SK-N-SH (cell line): ENCODE measurements at regions not wholly inside any gene's neighbourhood (a gene's known extent, or its start where the extent isn't known, plus 50 kb on each side); places are given as distances from the start of the nearest gene placed in this dataset.

Experiments used
- CTCF ChIA-PET: fragments of 300-600, 350-600 bp; formaldehyde crosslinking; extraction: SDS; loops from one replicate; lab custom pipeline; 2021; lab: Yijun Ruan, JAX
- POLR2A ChIA-PET: fragments of 350-600 bp; sonication (Branson Sonifier 250); formaldehyde crosslinking; extraction: SDS; loops from one replicate; lab custom pipeline; 2020; ENCODE audit warnings: antibody characterized with exemption, inconsistent platforms; lab: Yijun Ruan, JAX
- DNase-seq: peaks from one replicate; pipeline ENCODE4 v3.0.0; 2012
- H2AFZ ChIP-seq: fragments of 200-600 bp; sonication (generic); 2 replicates; pipeline ENCODE4 v1.8.1; 2016; ENCODE audit warnings: antibody characterized with exemption, mild to moderate bottlenecking, low read depth
- H3F3A ChIP-seq: fragments of 200-600 bp; sonication (generic); replicated peaks from 2 replicates; pipeline ENCODE3; 2016; ENCODE audit warnings: antibody characterized with exemption, mild to moderate bottlenecking; ENCODE audit not compliant: insufficient read depth
- H3K27ac ChIP-seq, 2 experiments: fragments of 200-500 bp in 1 of 2; fragments of 200-600 bp in 1 of 2; sonication (Bioruptor generic) in 1 of 2; sonication (generic), shearing (Covaris generic) in 1 of 2; 2 replicates each; pipeline versions ENCODE4 v1.5.1 to v1.6.1; 2014 to 2016; ENCODE audit warnings: low read depth in 2 of 2, inconsistent platforms in 1 of 2, low read length in 1 of 2, mild to moderate bottlenecking in 1 of 2, mixed read lengths in 1 of 2
- H3K27me3 ChIP-seq: fragments of 200-600 bp; sonication (generic), shearing (Covaris generic); 2 replicates; pipeline ENCODE4 v1.6.1; 2016; ENCODE audit warnings: mixed run types; ENCODE audit not compliant: insufficient read depth
- H3K36me3 ChIP-seq, 2 experiments: fragments of 200-500 bp in 1 of 2; fragments of 200-600 bp in 1 of 2; sonication (Bioruptor generic) in 1 of 2; sonication (generic) in 1 of 2; replicated peaks in 1 of 2; 2 replicates each; pipeline versions ENCODE3 to v1.5.1; 2014 to 2016; ENCODE audit warnings: low read length in 1 of 2, mild to moderate bottlenecking in 1 of 2; ENCODE audit not compliant: insufficient read depth in 2 of 2, control insufficient read depth in 1 of 2
- H3K4me1 ChIP-seq, 2 experiments: fragments of 200-500 bp in 1 of 2; fragments of 200-600 bp in 1 of 2; sonication (Bioruptor generic) in 1 of 2; sonication (generic), shearing (Covaris generic) in 1 of 2; 2 replicates each; pipeline versions ENCODE4 v1.5.1 to v1.6.1; 2014 to 2016; ENCODE audit warnings: low read depth in 1 of 2, low read length in 1 of 2, mixed run types in 1 of 2; ENCODE audit not compliant: insufficient read depth in 2 of 2, control insufficient read depth in 1 of 2
- H3K4me2 ChIP-seq: fragments of 200-600 bp; sonication (generic), shearing (Covaris generic); 2 replicates; pipeline ENCODE4 v1.6.1; 2017; ENCODE audit warnings: mixed run types
- H3K4me3 ChIP-seq, 2 experiments: fragments of 200-500 bp in 1 of 2; fragments of 200-600 bp in 1 of 2; sonication (Bioruptor generic) in 1 of 2; sonication (generic), shearing (Covaris generic) in 1 of 2; 2 replicates each; pipeline versions ENCODE4 v1.5.1 to v1.8.1; 2014 to 2016; ENCODE audit warnings: low read depth in 2 of 2, inconsistent platforms in 1 of 2, low read length in 1 of 2, mild to moderate bottlenecking in 1 of 2, mixed read lengths in 1 of 2, moderate library complexity in 1 of 2
- H3K79me2 ChIP-seq: fragments of 200-600 bp; sonication (generic); 2 replicates; pipeline ENCODE4 v1.8.1; 2017; ENCODE audit warnings: mild to moderate bottlenecking; ENCODE audit not compliant: insufficient read depth
- H3K9ac ChIP-seq: fragments of 200-600 bp; sonication (generic); 2 replicates; pipeline ENCODE4 v1.6.1; 2017; ENCODE audit warnings: mixed run types
- H3K9me2 ChIP-seq: fragments of 200-600 bp; sonication (generic); 2 replicates; pipeline ENCODE4 v1.6.1; 2017; ENCODE audit warnings: mixed run types
- H3K9me3 ChIP-seq: fragments of 200-600 bp; sonication (generic); 2 replicates; pipeline ENCODE4 v1.6.1; 2017; ENCODE audit warnings: mixed run types, mild to moderate bottlenecking, moderate library complexity
- H4K20me1 ChIP-seq: fragments of 200-600 bp; sonication (generic); 2 replicates; pipeline ENCODE4 v1.6.1; 2017; ENCODE audit warnings: mild to moderate bottlenecking, mixed run types; ENCODE audit not compliant: insufficient read depth
- CHD2 ChIP-seq: fragments of 150-350 bp; IDR thresholded peaks from 2 replicates; pipeline ENCODE4 v1.6.1; 2018; ENCODE audit warnings: low read length; ENCODE audit not compliant: partially characterized antibody
- ELF1 ChIP-seq: IDR thresholded peaks from 2 replicates; pipeline ENCODE4 v1.4.0; 2012
- EZH2phosphoT487 ChIP-seq: fragments of 200-600 bp; sonication (generic); IDR thresholded peaks from 2 replicates; pipeline ENCODE4 v1.6.1; 2017; ENCODE audit warnings: low read depth, mixed run types, mild to moderate bottlenecking, antibody characterized with exemption, moderate library complexity, borderline replicate concordance
- FOSL2 ChIP-seq: IDR thresholded peaks from 2 replicates; pipeline ENCODE4 v1.4.0; 2012; ENCODE audit warnings: low read depth, mild to moderate bottlenecking, moderate library complexity, borderline replicate concordance
- FOXJ3 ChIP-seq: sonication (generic); formaldehyde crosslinking; IDR thresholded peaks from 2 replicates; pipeline ENCODE4 v1.5.1; 2020; ENCODE audit warnings: mild to moderate bottlenecking, missing genetic modification reagents
- FOXM1 ChIP-seq: IDR thresholded peaks from 2 replicates; pipeline ENCODE4 v1.4.0; 2012; ENCODE audit warnings: low read depth, mild to moderate bottlenecking
- JUND ChIP-seq: IDR thresholded peaks from 2 replicates; pipeline ENCODE4 v1.4.0; 2012
- POLR2AphosphoS5 ChIP-seq: IDR thresholded peaks from 2 replicates; pipeline ENCODE4 v1.6.1; 2012; ENCODE audit warnings: low read depth, low read length
- RAD21 ChIP-seq: IDR thresholded peaks from 2 replicates; pipeline ENCODE4 v1.6.1; 2012; ENCODE audit warnings: mild to moderate bottlenecking, low read length
- SIN3A ChIP-seq: IDR thresholded peaks from 2 replicates; pipeline ENCODE4 v1.6.1; 2012; ENCODE audit warnings: low read depth, mild to moderate bottlenecking, low read length, moderate library complexity, borderline replicate concordance
- SMC3 ChIP-seq: IDR thresholded peaks from 2 replicates; pipeline ENCODE4 v1.6.1; 2012; ENCODE audit warnings: low read depth, low read length, improper control_type of control experiment
- TAF1 ChIP-seq: IDR thresholded peaks from 2 replicates; pipeline ENCODE4 v1.6.1; 2012; ENCODE audit warnings: low read depth, mild to moderate bottlenecking, low read length, moderate library complexity, borderline replicate concordance
- TCF12 ChIP-seq: IDR thresholded peaks from 2 replicates; pipeline ENCODE4 v1.4.0; 2012
- TEAD4 ChIP-seq: IDR thresholded peaks from 2 replicates; pipeline ENCODE4 v1.4.0; 2012; ENCODE audit warnings: mild to moderate bottlenecking, borderline replicate concordance; ENCODE audit not compliant: insufficient read depth
- YY1 ChIP-seq: IDR thresholded peaks from 2 replicates; pipeline ENCODE4 v1.4.0; 2012; ENCODE audit warnings: low read depth, mild to moderate bottlenecking
- WGBS: methylation state at CpG from one replicate; pipeline ENCODE4 v1.1.6; 2017; ENCODE audit warnings: low lambda C conversion rate; 5-methylcytosine and 5-hydroxymethylcytosine counted together
- TF ChIP-seq, protein P1 (sequence below): IDR thresholded peaks from 2 replicates; pipeline ENCODE4 v1.4.0; 2012; ENCODE audit warnings: low read depth, borderline replicate concordance
- TF ChIP-seq, protein P2 (sequence below): fragments of 150-350 bp; IDR thresholded peaks from 2 replicates; pipeline ENCODE4 v1.6.1; 2017; ENCODE audit warnings: antibody characterized with exemption, low read length, low read depth, borderline replicate concordance
- TF ChIP-seq, protein P3 (sequence below): IDR thresholded peaks from 2 replicates; pipeline ENCODE4 v1.4.0; 2012; ENCODE audit warnings: low read depth, borderline replicate concordance
- TF ChIP-seq, protein P4 (sequence below): IDR thresholded peaks from 2 replicates; pipeline ENCODE4 v1.4.0; 2012; ENCODE audit warnings: low read depth
- TF ChIP-seq, protein P5 (sequence below): fragments of 150-350 bp; IDR thresholded peaks from 2 replicates; pipeline ENCODE4 v1.6.1; 2016; ENCODE audit warnings: mild to moderate bottlenecking, low read depth, low read length

DNA sequence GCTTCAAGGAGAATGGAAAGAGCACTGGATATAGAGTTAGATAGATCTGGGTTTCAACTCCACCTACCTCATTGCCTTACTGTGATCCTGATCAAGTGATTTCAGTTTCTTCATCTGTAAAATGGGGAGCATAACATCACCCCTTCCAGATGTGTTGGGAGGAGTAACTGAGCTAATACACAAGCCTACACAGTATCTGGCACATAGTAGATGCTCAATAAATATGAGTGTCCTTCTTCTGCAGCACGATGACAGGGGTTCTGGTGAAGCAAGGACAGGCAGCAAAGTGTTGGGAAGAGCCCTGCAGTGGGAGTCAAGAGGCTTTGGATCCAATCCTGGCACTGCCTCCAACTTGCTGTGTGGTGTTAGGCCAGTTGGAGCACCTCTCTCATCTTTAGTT lies 270.0 kb downstream of the UACA start (continued):
- TF ChIP-seq, protein P1, sequence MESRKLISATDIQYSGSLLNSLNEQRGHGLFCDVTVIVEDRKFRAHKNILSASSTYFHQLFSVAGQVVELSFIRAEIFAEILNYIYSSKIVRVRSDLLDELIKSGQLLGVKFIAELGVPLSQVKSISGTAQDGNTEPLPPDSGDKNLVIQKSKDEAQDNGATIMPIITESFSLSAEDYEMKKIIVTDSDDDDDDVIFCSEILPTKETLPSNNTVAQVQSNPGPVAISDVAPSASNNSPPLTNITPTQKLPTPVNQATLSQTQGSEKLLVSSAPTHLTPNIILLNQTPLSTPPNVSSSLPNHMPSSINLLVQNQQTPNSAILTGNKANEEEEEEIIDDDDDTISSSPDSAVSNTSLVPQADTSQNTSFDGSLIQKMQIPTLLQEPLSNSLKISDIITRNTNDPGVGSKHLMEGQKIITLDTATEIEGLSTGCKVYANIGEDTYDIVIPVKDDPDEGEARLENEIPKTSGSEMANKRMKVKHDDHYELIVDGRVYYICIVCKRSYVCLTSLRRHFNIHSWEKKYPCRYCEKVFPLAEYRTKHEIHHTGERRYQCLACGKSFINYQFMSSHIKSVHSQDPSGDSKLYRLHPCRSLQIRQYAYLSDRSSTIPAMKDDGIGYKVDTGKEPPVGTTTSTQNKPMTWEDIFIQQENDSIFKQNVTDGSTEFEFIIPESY: no peak
- TF ChIP-seq SMC3: no peak
- TF ChIP-seq TEAD4: no peak
- TF ChIP-seq, protein P2, sequence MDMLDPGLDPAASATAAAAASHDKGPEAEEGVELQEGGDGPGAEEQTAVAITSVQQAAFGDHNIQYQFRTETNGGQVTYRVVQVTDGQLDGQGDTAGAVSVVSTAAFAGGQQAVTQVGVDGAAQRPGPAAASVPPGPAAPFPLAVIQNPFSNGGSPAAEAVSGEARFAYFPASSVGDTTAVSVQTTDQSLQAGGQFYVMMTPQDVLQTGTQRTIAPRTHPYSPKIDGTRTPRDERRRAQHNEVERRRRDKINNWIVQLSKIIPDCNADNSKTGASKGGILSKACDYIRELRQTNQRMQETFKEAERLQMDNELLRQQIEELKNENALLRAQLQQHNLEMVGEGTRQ: no peak
- no peak for TF ChIP-seq FOXM1
- no peak for TF ChIP-seq EZH2phosphoT487
- TF ChIP-seq FOXJ3 (CRISPR knock-in tag): no peak

DNA sequence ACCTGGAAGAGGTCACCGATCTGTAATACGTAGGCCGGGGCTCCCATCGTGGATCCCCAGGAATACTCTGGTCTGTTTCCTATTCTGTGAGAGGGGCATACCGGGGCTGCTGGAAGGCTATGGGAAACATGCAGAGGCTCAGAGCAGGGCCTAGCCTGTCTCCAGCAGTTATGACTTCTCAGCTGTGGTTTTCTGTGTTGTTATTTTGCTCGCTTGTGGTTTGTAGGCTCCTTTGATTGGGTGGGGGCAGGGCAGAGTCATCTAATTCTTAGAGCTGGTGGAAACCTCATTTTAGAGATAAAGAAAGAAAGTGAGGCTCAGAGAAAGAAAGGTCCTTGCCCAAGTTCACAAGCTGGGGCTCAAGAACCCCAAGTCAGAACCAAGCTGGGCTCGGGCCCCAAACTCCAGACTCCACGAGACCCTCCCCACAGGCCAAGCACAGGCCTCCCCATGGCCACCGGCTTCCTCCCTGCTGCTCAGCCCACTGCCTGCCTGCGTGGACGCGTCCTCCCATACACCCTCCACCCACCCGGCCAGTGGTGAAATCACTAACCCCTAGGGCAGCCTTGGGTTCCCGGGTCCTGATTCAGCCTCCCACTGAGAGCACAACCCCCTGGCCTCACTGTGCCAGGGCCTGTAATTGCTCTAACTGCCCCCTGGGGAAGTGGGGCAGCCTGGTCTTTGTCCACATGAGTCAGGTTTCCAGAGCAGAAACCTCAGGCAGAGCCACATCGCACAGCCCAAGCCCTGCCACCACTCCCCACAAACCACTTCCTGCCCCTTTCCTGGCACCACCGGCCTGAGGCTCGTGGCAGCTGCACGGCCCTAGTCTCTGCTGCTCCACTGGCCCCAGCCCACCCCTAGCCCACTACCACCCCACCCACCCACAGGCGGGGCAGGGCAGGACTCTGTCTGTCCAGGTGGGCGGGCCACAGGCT lies 270.8 kb downstream of the UACA start:
- Histone ChIP-seq H3K4me3 (no peak overlapping the region), H3K36me3 (no peaks in the 10 kb centered on the region), H3K27ac (peak overlapping the region; percentile 75 to 83), H3K9me3 (no peaks in the 10 kb centered on the region), H3K9me2 (no peaks in the 10 kb centered on the region), H3K9ac (peak overlapping the region; percentile 35; the same call in 1 of the 2 replicates), H3F3A (peaks cover 30% of the 10 kb centered on the region), H3K79me2 (no peaks in the 10 kb centered on the region), H3K4me1 (peaks cover 42 to 43% of the 10 kb centered on the region in 2 experiments), H3K4me2 (peak overlapping the region; percentile 64), H4K20me1 (no peaks in the 10 kb centered on the region), H3K27me3 (no peaks in the 10 kb centered on the region), H2AFZ (no peak overlapping the region)
- DNase-seq: peak; percentile 80
- ChIA-PET CTCF (interaction anchor here (1.0 to 2.7 kb wide), 2 partner anchors 17 to 1014 kb away, joined by 4 to 8 read pairs; no protein-coding TSS in a partner anchor), POLR2A (interaction anchor here (1.7 kb wide), 1 partner anchor 12 kb away, joined by 3 read pairs; no protein-coding TSS in a partner anchor)
- 54% methylated on average over 18 of the region's 20 CpGs for WGBS
- TF ChIP-seq CHD2 (peak; percentile 14), TCF12 (peak; percentile 95), TEAD4 (peak; percentile 86), SIN3A (peak; percentile 44; the same call in 1 of the 2 replicates), TAF1 (peak; percentile 45; the same call in 1 of the 2 replicates), YY1 (no peak), RAD21 (no peak; the same call in 1 of the 2 replicates), JUND (peak; percentile 75), ELF1 (peak; percentile 24; the same call in 1 of the 2 replicates), POLR2AphosphoS5 (peak; percentile 48), FOSL2 (peak; percentile 70; the same call in 1 of the 2 replicates), FOXM1 (peak; percentile 62; the same call in 1 of the 2 replicates)
- TF ChIP-seq, protein P2: no peak
- TF ChIP-seq, protein P1: peak; percentile 59; the same call in 1 of the 2 replicates
- TF ChIP-seq, protein P3, sequence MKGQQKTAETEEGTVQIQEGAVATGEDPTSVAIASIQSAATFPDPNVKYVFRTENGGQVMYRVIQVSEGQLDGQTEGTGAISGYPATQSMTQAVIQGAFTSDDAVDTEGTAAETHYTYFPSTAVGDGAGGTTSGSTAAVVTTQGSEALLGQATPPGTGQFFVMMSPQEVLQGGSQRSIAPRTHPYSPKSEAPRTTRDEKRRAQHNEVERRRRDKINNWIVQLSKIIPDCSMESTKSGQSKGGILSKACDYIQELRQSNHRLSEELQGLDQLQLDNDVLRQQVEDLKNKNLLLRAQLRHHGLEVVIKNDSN: 0 out of 2 replicates have a peak, but pooled peaks have one; percentile 29
- TF ChIP-seq, protein P4, sequence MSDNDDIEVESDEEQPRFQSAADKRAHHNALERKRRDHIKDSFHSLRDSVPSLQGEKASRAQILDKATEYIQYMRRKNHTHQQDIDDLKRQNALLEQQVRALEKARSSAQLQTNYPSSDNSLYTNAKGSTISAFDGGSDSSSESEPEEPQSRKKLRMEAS: peak; percentile 71
- TF ChIP-seq, protein P5, sequence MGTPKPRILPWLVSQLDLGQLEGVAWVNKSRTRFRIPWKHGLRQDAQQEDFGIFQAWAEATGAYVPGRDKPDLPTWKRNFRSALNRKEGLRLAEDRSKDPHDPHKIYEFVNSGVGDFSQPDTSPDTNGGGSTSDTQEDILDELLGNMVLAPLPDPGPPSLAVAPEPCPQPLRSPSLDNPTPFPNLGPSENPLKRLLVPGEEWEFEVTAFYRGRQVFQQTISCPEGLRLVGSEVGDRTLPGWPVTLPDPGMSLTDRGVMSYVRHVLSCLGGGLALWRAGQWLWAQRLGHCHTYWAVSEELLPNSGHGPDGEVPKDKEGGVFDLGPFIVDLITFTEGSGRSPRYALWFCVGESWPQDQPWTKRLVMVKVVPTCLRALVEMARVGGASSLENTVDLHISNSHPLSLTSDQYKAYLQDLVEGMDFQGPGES: no peak
